DOHH2 (cell line): ENCODE measurements at regions not wholly inside any gene's neighbourhood (a gene's known extent, or its start where the extent isn't known, plus 50 kb on each side); places are given as distances from the start of the nearest gene placed in this dataset.

Source experiments
- H3F3A ChIP-seq: fragments of 200-600 bp; sonication (generic), shearing (Covaris generic); 2 replicates; pipeline ENCODE4 v1.6.0; 2016; ENCODE audit warnings: antibody characterized with exemption, mild to moderate bottlenecking; ENCODE audit not compliant: control insufficient read depth, insufficient read depth
- H3K27ac ChIP-seq: fragments of 200-600 bp; sonication (generic); 2 replicates; pipeline ENCODE4 v1.5.1; 2014; ENCODE audit warnings: low read depth, mild to moderate bottlenecking, low read length, moderate library complexity
- H3K27me3 ChIP-seq: fragments of 200-600 bp; sonication (generic); 2 replicates; pipeline ENCODE4 v1.6.1; 2014; ENCODE audit warnings: mild to moderate bottlenecking, low read length, mixed read lengths; ENCODE audit not compliant: control insufficient read depth
- H3K36me3 ChIP-seq: fragments of 200-600 bp; sonication (generic); 2 replicates; pipeline ENCODE4 v1.6.1; 2014; ENCODE audit warnings: mild to moderate bottlenecking, low read length, moderate library complexity, mixed read lengths; ENCODE audit not compliant: control insufficient read depth
- H3K4me1 ChIP-seq: fragments of 200-600 bp; sonication (generic); 2 replicates; pipeline ENCODE4 v1.6.1; 2014; ENCODE audit warnings: mild to moderate bottlenecking, low read length, mixed read lengths; ENCODE audit not compliant: control insufficient read depth
- H3K4me2 ChIP-seq: fragments of 200-600 bp; sonication (generic); 2 replicates; pipeline ENCODE4 v1.6.0; 2014; ENCODE audit warnings: mild to moderate bottlenecking, low read length, moderate library complexity
- H3K4me3 ChIP-seq: fragments of 200-600 bp; sonication (generic); 2 replicates; pipeline ENCODE4 v1.5.1; 2014; ENCODE audit warnings: mild to moderate bottlenecking, low read length, mixed read lengths
- H3K79me2 ChIP-seq: fragments of 200-600 bp; sonication (generic); 2 replicates; pipeline ENCODE4 v1.6.1; 2014; ENCODE audit warnings: mild to moderate bottlenecking, low read length, mixed read lengths; ENCODE audit not compliant: control insufficient read depth
- H3K9me2 ChIP-seq: fragments of 200-600 bp; sonication (generic); replicated peaks from 2 replicates; pipeline ENCODE4 v1.6.1; 2014; ENCODE audit warnings: mild to moderate bottlenecking, low read length, mixed read lengths; ENCODE audit not compliant: control insufficient read depth
- H3K9me3 ChIP-seq: fragments of 200-600 bp; sonication (generic); 2 replicates; pipeline ENCODE4 v1.6.1; 2014; ENCODE audit warnings: antibody characterized with exemption, low read length, mixed read lengths; ENCODE audit not compliant: control insufficient read depth, insufficient read depth
- H4K20me1 ChIP-seq: fragments of 200-600 bp; sonication (generic); 2 replicates; pipeline ENCODE4 v1.6.0; 2014; ENCODE audit warnings: low read depth, mild to moderate bottlenecking, antibody characterized with exemption, low read length, moderate library complexity; ENCODE audit not compliant: control insufficient read depth, insufficient read depth
- CTCF ChIP-seq: fragments of 200-600 bp; sonication (generic); IDR thresholded peaks from one replicate; pipeline ENCODE4 v1.5.1; 2014; ENCODE audit warnings: antibody characterized with exemption, mild to moderate bottlenecking, low read depth, low read length; ENCODE audit not compliant: poor library complexity, severe bottlenecking
- EZH2phosphoT487 ChIP-seq: fragments of 200-600 bp; sonication (generic); IDR thresholded peaks from 2 replicates; pipeline ENCODE4 v1.6.1; 2017; ENCODE audit warnings: borderline replicate concordance, mild to moderate bottlenecking, antibody characterized with exemption, low read length, moderate library complexity, mixed read lengths

DNA sequence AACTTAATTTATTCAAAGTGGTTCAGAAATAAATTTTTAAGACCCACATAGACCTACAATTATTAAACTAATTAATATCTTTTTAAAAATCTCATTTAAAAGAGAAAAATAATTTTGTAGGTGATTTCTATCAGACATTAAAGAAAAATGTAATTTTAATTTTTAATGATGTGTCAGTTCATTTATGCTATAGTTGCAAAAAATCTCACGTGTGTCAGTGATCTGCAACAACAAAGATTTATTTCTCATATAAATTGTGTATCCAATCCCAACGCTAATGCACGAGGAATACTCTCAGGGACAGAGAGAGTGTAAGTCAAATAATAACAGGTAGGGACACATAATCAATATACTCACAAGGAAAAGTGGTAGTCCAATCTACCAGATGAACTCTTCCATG is 456.6 kb upstream of the CCDC54 start:
- Histone ChIP-seq H3K36me3 (no peaks in the 10 kb centered on the region), H3K27ac (no peak overlapping the region), H3K4me1 (no peaks in the 10 kb centered on the region), H3K4me3 (no peak overlapping the region), H4K20me1 (no peaks in the 10 kb centered on the region), H3K79me2 (no peaks in the 10 kb centered on the region), H3K4me2 (no peak overlapping the region), H3F3A (no peaks in the 10 kb centered on the region), H3K9me2 (no peaks in the 10 kb centered on the region), H3K9me3 (no peaks in the 10 kb centered on the region), H3K27me3 (no peaks in the 10 kb centered on the region)
- no peak for TF ChIP-seq CTCF
- TF ChIP-seq EZH2phosphoT487: no peak

DNA sequence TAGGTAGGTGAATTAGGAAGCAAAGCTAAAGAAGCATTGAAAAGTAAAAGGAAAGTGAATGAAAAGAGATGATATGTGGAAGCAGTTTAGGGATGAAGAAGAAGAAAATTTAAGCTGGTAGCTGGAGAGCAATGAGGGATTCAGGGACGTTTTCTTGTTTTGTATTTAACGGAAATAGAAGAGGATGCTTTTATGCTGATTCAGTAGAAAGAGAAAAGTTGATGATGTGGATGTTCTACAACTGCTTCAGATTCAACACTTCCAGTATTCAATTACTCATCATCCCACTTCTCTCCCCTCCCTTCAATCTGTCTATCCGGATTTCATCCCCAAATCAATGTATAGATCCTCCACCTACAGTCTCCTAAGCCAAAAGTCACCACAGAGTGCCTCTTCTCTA is 448.2 kb upstream of the CCDC54 start:
- Histone ChIP-seq H3K4me3 (no peak overlapping the region), H3K9me3 (no peaks in the 10 kb centered on the region), H3K79me2 (no peaks in the 10 kb centered on the region), H3K9me2 (no peaks in the 10 kb centered on the region), H3K4me2 (no peak overlapping the region), H3K4me1 (no peaks in the 10 kb centered on the region), H3K27ac (no peak overlapping the region), H3K36me3 (no peaks in the 10 kb centered on the region), H3K27me3 (no peaks in the 10 kb centered on the region), H3F3A (no peaks in the 10 kb centered on the region), H4K20me1 (no peaks in the 10 kb centered on the region)
- TF ChIP-seq CTCF: no peak
- TF ChIP-seq EZH2phosphoT487: no peak

DNA sequence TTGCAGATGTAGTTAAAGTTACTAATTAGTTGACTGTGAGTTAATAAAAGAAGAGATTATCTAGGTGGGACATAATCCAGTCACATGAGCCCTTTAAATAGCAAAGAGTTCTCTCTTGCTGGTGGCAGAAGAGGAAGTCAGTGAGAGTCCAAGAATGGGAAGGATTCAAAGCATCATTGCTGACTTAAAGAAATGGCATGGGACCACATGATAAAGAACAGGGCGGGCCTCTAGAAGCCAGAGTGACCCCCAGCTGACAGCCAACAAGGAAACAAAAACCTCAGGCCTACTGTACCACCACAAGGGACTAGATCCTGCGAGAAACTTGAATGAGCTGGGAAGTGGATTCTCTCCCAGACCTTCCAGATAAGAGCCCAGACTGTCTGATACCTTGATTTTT is 447.2 kb upstream of the CCDC54 start:
- no peaks in the 10 kb centered on the region for H3K27me3 ChIP-seq
- H4K20me1 ChIP-seq: no peaks in the 10 kb centered on the region
- H3K4me1 ChIP-seq: no peaks in the 10 kb centered on the region
- no peaks in the 10 kb centered on the region for H3F3A ChIP-seq
- no peaks in the 10 kb centered on the region for H3K36me3 ChIP-seq
- no peaks in the 10 kb centered on the region for H3K9me2 ChIP-seq
- H3K4me3 ChIP-seq: no peak overlapping the region
- H3K27ac ChIP-seq: no peak overlapping the region
- H3K4me2 ChIP-seq: no peak overlapping the region
- TF ChIP-seq CTCF: no peak
- no peak for TF ChIP-seq EZH2phosphoT487
- no peaks in the 10 kb centered on the region for H3K79me2 ChIP-seq
- H3K9me3 ChIP-seq: no peaks in the 10 kb centered on the region

DNA sequence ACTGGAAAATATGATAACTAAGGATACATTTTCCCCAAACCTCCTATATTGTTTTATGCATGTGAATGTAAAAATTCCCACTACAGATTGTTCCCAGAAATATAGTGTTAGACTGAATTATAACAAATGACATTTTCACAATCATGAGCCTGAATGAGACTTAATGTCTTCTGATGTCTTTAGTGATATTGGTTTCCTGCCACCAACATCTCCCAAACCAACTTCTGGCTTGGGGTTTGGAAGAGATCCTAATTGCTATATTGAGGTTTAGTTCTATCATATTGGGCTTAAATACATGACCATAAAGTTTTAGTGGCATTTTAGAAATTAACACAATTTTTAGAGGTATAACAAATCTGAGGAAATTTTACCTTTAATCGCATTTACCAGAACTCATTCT is 445.3 kb upstream of the CCDC54 start:
- H3F3A ChIP-seq: no peaks in the 10 kb centered on the region
- TF ChIP-seq EZH2phosphoT487 (no peak), CTCF (no peak)
- no peaks in the 10 kb centered on the region for H3K79me2 ChIP-seq
- H3K36me3 ChIP-seq: no peaks in the 10 kb centered on the region
- H3K27ac ChIP-seq: no peak overlapping the region
- H3K4me1 ChIP-seq: no peaks in the 10 kb centered on the region
- no peaks in the 10 kb centered on the region for H3K9me2 ChIP-seq
- H3K4me3 ChIP-seq: no peak overlapping the region
- H3K27me3 ChIP-seq: no peaks in the 10 kb centered on the region
- H3K4me2 ChIP-seq: no peak overlapping the region
- H4K20me1 ChIP-seq: no peaks in the 10 kb centered on the region
- H3K9me3 ChIP-seq: no peaks in the 10 kb centered on the region
